HG02973 (cell line): ENCODE measurements at regions not wholly inside any gene's neighbourhood (a gene's known extent, or its start where the extent isn't known, plus 50 kb on each side); places are given as distances from the start of the nearest gene placed in this dataset.

Experiments
- ATAC-seq: cut with Tn5 transposase; IDR thresholded peaks from one replicate; pipeline ENCODE4 v1.9.1; 2021; ENCODE audit warnings: moderate library complexity; ENCODE audit not compliant: unreplicated experiment

DNA sequence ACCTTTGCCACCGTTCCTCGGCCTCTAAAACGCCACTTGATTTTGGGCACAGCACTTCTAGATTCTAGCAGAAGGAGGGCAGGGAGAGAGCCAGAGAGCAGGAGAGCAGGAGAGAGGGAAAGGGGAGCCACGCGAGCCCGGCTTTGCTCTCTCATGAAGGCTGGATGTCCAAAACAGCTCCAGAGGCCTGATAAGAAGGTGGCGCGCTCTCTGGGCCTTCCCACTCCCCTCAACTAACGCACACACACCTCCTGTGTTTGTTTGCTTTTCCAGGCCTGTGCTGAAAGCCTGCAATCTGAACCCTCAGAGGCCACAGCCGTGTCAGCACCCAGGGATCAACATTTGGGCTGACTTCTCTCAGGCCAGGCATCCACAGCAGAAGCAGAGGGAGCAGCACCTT, 184.8 kb upstream of the SOX11 start:
- ATAC-seq: no peak

DNA sequence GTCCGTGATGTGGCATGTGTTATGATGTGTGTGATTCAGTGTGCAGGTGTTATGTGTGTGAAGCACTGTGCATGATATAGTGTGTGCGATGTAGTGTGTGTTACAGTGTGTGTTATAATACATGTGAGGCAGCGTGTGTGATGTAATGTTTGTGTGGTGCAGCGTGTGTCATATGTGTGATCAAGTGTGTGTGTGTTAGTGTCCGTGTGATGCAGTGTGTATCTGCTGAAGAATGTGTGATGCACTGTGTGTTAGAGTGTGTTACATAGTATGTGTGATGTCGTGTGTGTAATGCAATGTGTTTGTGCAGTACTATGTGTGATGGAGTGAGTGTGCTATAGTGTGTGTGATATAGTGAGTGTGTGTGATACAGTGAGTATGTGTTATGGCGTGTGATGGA, 182.8 kb upstream of the SOX11 start:
- ATAC-seq: no peak

DNA sequence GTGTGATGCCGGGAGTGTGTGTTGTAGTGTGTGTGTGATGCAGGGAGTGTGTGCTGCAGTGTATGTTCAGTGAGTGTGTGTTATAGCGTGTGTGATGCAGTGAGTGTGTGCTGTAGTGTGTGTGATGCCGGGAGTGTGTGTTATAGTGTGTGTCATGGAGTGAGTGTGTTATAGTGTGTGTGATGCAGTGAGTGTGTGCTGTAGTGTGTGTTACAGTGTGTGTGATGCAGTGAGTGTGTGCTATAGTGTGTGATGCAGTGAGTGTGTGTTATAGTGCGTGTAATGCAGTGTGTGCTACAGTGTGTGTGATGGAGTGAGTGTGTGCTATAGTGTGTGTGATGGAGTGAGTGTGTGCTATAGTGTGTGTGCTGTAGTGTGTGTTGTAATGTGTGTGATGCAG, 182.1 kb upstream of the SOX11 start:
- no peak for ATAC-seq

DNA sequence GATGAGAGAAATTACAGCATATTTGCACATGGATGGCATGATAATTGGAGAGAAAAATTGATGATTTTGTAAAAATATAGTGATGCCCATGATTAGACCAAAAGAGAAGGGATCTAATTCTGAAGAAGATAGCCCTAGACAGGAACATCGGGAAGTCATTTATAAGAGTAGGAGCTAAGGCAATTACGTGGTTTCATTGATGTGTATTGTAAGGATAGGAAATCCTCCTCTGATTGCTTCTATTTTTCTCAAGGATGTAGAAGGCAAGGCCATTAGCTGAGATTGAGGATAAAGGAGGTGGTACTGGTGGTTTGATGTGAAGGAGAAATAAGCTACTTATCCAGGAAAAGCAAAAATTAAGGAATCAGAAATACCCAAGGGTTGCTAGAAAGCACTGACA, 176.5 kb upstream of the SOX11 start:
- ATAC-seq: no peak

DNA sequence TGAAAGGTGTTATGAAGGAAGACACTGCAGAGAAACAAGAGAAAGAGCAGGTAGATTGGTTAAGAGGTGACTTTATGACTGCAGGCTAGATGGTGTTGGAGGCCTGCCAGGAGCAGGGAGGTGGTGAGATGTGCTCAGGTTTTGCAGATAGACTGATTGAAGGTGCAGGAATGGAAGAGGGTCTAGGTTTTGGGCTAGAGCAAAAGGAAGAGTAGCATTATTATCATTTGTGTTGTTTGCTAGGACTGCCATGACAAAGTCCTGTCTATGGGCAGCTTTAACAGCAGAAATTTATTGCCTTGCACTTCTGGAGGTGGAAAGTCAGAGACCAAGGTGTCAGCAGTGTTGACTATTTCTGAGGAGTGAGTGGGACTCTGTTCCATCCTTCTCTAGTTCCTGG, 172.9 kb upstream of the SOX11 start:
- ATAC-seq: no peak

DNA sequence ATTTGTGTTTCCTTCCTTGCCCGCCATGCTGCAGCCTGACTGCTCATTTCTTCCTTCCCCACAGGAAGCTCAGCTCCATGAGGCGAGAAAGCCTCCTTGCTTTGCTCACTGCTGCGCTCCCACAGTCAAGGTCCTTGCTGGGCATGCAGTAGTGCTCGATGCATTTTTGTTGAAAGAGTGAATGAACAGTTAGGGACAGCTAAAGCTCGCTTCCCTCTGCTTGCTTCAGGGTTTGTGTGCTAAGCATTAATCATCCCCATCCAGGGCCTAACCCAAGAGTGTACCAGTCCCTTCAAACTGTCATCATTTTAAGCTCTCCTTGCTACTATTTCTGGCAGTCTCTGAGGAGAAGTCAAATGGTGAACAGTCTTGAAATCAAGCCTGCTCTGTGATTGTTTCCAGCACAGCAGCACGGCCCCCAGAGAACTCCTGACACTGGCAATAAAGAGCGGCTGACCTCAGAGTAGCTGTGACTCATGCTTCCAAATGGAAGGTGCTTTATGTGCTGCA, 171.7 kb upstream of the SOX11 start:
- no peak for ATAC-seq

DNA sequence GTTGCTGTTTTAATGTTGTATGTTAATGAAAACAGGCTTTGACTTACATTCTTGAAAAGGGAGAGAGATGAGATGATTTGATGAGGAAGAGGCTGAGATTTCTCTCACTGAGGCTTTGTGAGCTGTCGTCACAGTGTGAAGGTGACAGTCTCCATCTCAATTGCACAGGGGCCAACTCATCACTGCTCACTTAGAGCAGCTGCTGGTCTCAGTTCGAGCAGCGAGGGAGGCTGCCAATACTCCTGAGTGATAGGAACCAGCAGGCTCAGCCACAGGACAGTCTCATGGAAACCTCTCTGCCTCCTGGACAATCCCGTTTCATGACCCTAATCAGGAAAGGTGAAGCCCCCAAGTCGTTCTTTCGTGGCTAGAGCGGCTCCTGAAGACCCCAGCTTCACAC, 170.7 kb upstream of the SOX11 start:
- no peak for ATAC-seq

DNA sequence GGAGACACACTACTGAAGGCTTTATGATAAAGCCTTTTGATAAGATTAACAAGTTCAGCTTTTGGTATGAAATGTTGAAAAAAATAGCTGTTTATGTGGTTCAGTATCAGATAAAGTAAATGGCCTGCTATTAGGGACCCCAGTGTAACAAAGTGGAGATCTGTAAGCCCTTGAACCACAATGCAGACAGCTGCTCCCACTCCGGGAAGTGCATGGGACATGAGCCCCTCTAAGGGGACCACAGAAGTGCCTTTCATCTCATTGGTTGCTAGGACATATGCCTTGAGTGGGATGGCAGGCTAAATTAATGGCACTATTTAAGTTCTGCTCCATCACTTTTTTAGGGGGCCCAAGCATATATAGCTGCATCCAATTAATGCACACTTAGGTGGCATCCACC, 167.6 kb upstream of the SOX11 start:
- ATAC-seq: no peak

DNA sequence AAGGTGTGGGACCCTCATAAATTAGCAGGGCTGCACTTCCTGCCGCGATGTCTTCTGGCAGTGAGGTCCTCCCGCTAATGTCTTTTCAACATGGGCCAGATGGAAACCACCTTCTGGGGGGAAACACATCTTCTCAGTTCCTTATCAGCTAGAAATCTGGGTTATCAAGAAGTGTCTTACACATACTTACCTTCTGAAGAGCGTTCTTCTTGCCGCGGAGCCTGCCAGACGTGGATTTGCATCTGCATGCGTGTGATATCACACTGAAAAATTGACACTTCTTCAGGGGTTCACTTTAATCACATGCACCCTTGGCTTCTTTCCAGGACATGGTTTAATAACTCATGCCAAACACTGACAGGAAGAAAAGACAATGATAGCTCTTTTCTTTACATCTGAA, 163.5 kb upstream of the SOX11 start:
- no peak for ATAC-seq

DNA sequence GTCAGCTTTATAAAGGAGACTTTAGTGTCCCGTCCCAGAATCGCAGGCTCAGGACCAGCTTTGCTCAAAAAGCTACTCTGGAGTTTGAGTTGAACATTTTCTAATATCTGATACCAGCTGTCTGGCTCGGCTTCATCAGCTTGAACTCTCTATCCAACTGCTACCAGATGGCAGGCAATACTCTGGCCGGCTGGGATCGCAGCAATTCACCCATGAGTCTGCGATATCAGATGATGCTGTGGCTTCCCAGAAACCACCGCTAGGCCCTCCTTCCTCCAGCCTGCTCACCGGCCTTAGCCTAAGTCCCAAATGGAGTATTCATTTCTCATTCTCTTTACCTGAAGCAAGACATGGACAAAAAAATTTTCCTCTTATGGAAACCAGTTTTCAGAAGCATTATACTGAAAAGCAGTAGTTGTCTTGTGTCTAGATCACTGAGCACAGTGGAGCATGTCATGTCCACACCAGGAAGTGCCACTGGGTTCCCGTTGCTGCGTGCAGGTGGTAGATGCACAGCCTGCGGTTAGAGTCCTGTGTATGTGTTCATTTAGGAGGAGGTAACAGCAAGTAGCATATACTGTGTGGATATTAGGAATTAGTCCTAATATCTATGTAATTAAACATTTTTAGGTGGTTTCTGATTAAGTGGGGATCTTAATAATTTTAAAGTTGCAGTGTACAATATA, 162.0 kb upstream of the SOX11 start:
- no peak for ATAC-seq

DNA sequence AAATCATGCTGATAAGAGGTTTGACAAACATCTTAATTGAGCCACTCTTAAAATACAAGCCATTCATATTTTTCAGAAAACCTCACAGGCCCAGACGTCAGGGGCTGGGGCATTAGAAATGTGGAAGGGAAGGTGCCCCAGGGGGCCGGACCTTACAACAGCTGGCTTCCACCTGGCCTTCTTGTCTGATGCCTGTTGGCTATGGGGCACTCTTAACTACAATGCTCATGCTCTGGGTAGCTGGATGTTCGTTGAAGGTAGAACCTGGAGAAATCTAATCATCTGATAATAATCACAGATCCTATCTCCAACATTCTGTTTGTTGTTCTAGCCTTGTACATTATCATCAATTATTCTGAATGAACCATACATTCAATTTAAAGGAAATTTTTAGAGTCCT, 156.9 kb upstream of the SOX11 start:
- ATAC-seq: no peak

DNA sequence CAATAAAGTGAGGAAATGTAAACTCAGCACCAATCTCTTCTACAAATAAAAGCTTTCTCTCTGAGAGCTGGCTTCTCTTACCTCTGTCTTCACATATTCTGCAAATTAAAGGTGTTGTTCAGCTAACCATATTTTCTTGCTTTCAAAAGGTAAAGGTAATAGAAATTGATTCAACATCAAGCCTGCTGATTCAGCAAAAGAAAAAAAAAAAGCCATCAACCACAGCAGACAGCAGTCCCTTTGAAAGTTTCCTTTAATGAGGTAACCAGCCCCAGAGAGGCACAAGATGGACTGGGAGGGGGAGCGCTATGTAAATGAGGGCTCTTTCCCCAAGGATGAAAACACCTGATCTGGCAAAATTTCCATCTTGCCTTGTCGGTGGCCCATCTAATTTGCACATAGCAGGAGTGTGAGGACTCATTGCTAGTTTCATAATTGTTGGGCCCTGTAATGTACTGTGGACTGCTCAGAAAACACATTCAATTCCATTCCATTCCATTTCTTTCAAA, 154.9 kb upstream of the SOX11 start:
- no peak for ATAC-seq

DNA sequence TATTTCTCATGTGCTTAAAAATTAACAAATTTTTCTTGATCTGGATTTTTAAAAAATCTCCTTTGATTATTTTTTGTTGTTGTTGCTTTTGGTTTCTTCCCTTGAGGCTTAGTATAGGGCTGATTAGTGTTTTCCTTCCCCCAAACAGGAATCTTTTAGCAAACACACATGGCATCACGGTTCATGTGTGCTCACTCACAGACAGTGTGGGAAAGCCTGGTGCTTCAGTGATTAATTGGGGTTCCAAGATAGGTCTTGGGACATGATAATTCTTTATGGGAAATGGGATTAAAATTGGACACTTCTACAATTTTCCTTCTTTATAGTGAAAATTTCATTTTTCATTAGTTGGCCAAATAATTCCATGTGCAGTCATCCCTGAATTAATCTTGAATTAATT, 153.9 kb upstream of the SOX11 start:
- no peak for ATAC-seq

DNA sequence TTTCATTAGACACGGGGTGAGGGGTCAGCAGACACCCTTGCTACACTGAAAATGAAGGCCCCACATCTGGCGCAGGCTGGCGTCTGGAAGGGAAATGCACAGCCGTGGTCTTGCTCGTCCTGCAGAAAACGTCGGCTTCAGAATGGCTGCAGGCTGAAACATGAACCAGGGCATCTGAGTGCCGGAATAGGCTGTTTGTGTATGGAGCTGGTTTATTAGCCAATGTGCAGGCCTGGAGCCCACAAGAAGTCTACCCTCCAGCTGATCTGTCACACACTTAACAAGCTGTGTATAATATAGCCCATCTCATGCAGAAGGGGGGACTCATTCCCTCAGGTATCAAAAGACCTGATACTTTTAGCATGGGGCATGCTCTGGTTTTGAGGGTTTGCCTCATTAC, 153.4 kb upstream of the SOX11 start:
- no peak for ATAC-seq

DNA sequence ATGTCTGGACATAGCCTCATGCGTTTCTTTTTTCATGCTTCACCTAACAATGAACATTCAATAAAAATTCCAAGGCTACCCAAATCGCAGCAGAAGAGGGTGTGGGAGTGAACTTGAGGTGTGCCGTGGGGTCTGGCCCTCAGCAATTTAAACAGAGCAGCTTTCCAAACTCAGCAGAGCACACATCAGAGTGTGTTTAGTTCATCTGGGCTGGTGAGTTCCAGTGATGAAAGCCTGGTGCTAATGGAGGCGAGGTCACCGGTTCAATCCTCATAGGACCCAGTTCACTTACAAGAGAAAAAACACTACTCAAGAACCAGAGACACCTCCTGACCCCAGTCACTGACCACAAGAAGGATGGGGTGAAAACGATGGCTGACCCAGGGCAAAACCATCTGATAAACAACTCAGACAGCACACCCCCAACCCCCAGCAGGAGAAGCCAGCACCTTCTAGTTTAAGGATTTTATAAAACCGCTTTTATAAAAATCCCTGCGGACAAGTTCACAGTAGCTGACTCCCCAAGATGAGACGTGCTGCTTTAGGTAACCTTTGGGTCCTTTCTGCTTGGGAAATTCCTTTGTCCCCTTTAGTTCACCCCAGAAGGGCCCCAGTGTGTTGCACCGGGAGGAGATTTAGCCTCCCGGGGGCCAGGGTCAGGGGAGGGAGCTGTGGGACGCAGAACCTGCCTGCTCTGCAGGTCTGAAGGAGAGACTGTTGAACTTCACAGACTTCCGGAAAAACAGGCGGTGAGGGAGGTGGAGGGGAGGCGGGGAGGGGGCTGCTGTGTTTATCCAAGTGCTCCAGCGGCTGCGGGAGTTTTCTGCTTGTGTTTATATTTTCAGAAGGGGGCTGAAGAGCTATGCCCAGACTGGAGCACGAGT, 152.7 kb upstream of the SOX11 start:
- no peak for ATAC-seq

DNA sequence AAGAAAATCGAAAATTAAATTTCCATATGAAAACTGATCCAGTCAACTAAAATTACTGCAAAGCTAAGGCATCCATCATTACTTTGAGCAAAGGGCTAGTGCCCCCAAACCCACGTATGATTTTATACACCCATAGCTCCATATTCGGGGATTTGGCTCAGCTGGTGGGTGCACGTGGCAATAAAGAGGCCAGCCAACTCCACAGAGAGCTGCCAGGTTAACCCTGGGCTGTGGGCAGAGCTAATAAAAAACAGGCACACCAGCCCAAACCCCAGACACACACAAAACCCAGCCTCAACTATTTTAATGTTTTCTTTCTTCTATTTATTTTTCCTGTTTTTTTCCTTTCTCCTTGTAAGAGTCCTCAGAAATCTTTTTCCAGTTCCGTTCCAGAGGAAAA, 151.3 kb upstream of the SOX11 start:
- no peak for ATAC-seq

DNA sequence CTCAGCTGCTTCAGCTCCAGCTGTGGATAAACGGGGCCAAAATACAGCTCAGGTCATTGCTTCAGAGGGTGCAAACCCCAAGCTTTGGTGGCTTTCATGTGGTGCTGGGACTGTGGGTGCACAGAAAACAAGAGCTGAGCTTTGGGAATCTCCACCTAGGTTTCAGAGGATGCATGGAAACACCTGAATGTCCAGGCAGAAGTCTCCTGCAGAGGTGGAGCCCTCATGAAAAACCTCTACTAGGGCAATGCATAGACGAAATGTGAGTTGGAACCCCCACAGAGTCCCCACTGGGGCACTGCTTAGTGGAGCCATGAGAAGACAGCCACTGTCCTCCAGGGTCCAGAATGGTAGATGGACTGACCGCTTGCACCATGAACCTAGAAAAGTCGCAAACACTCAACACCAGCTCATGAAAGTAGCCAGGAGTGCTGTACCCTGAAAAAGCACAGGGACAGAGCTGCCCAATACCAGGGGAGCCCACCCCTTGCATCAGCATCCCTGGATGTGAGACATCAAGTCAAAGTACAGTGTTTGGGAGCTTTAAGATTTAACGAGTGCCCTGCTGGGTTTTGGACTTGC, 147.9 kb upstream of the SOX11 start:
- ATAC-seq: no peak

DNA sequence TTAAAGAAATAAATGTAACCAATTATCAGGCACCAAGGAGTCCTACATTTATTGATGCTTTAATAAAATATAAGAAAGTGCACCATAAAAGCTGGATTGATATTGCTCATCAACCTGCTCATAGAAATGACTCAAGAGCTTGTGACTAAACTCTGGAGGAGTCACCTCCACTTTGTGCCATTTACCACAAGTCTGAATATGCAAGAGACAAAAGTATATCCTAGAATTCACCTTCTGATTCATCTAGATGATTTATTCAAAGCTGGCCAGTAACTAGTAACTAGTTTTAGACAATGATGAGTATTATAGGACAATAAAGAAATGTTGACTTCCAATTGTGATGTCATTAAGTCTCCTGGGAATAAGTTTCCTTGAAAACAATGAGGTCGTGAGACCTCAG, 146.0 kb upstream of the SOX11 start:
- ATAC-seq: no peak

DNA sequence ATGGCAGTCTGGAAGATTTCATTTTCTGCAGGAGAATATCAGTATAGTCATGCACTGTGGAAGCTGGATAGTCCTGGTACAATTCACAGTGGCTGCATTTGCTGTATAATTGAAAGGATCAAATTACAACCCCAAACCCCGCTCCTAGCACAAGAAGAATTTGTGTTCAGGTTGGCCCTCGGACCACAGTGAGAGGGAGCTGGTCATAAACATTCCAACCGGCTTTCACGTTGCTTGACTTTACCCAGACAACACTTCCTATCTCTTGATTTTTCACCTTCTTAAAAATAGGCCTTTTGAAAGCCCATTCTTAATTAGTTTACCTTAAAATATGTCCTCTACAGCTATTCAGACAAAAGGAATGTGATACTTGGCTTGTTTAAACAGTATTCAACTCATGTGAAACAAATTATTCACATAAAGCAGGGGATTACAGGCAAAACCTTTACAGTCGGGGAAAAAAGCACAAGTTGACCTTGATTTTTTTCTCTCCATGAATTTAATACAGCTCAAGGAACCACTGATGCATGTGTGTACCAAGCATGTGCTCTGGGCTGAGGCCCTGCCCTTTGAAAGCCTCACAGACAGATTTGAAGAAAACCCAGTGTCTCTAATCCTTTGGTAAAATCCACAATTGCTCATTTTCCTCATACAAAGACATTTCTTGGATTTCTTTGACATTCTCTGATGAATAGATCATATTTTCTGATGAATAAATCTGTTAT, 143.0 kb upstream of the SOX11 start:
- no peak for ATAC-seq

DNA sequence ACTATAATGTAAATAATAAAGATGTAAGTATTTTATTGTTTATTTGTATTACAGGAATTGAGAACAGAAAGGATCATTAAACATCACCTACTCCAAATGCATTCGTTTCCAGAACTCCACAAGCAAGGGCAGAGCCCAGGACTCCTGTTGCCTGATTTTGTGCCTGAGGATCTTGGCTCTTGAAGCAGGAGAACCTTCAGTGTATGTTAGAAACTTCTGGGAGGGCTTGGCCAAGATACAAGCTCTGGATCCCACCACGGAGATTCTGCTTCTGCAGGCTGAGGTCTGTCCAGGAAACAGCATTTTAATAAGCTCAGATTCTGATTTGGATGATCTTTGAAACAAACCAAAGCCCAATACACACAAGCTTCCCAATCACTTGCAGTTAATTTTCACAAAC, 142.4 kb upstream of the SOX11 start:
- no peak for ATAC-seq

DNA sequence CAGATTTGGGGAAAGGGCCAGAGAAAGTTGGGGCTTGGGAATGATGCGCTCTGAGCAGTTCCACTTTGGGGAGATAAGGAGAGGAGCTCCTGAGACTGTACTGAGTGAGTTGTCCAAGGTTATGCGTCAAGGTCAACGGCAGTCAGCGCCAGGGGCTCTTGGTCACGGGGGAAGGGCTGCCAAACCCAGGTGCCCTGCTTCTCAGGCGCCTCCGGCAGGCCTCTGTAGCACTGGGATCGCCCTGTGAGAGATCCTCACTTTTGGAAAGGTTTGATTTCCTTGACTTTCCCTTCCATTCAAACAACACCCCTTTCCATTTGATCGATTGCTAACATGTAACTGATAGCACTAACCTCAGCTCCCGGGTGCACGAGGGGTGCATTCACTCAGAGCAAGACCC, 136.5 kb upstream of the SOX11 start:
- ATAC-seq: no peak
